Endothelial cell of umbilical vein (primary cell): ENCODE measurements at regions not wholly inside any gene's neighbourhood (a gene's known extent, or its start where the extent isn't known, plus 50 kb on each side); places are given as distances from the start of the nearest gene placed in this dataset.

Source experiments
- BruUV-seq: library from RNA; stranded (reverse); fragments of 400-500 nt; replicated peaks from 2 replicates; lab custom pipeline; 2021; lab: Mats Ljungman, UMichigan
- CTCF ChIA-PET: fragments of 300-600, 350-600 bp; sonication (Branson Sonifier 250); formaldehyde crosslinking; loops from one replicate; lab custom pipeline; 2021; ENCODE audit warnings: antibody characterized with exemption, inconsistent platforms; lab: Charles Lee
- POLR2A ChIA-PET: fragments of 300-600, 350-600 bp; sonication (Branson Sonifier 250); formaldehyde crosslinking; loops from one replicate; lab custom pipeline; 2021; ENCODE audit warnings: antibody characterized with exemption, inconsistent platforms; lab: Charles Lee
- DNase-seq: peaks from one replicate; pipeline ENCODE4 v3.0.0-alpha.2; 2011; ENCODE audit warnings: low read depth, low spot score
- FAIRE-seq: peaks from 2 replicates; lab custom pipeline; 2011; peaks lifted over from hg19 to GRCh38; lab: Jason Lieb, UNC
- H2AFZ ChIP-seq: 2 replicates; pipeline ENCODE4 v1.6.0; 2012; ENCODE audit warnings: low read depth, low read length, control low read depth, inconsistent platforms
- H3K27ac ChIP-seq: 2 replicates; pipeline ENCODE4 v1.5.1; 2011; ENCODE audit warnings: low read depth, mild to moderate bottlenecking, control low read depth, low read length, moderate library complexity; ENCODE audit not compliant: insufficient read depth
- H3K27me3 ChIP-seq, 2 experiments: 2 replicates each; pipeline versions ENCODE4 v1.6.0 to v1.6.1; 2011; ENCODE audit warnings: low read length in 2 of 2, mixed read lengths in 1 of 2; ENCODE audit not compliant: control insufficient read depth in 2 of 2, insufficient read depth in 2 of 2
- H3K36me3 ChIP-seq, 2 experiments: 2 replicates in 1 of 2; 3 replicates in 1 of 2; pipeline ENCODE4 v1.5.1; 2011; ENCODE audit warnings: low read length in 2 of 2, mild to moderate bottlenecking in 1 of 2, moderate library complexity in 1 of 2; ENCODE audit not compliant: control insufficient read depth in 2 of 2, insufficient read depth in 2 of 2; ENCODE audit errors: extremely low read depth in 1 of 2
- H3K4me1 ChIP-seq: 3 replicates; pipeline ENCODE4 v1.5.1; 2011; ENCODE audit warnings: mild to moderate bottlenecking, low read length; ENCODE audit not compliant: control insufficient read depth, insufficient read depth; ENCODE audit errors: extremely low read depth
- H3K4me2 ChIP-seq: 2 replicates; pipeline ENCODE4 v1.6.1; 2011; ENCODE audit warnings: low read length, control low read depth, mixed read lengths; ENCODE audit not compliant: insufficient read depth
- H3K4me3 ChIP-seq, 3 experiments: fragments of 200-600 bp in 1 of 3; sonication (generic), shearing (Covaris generic) in 1 of 3; replicated peaks in 1 of 3; 2 replicates each; pipeline ENCODE4 v1.5.1; 2011 to 2016; ENCODE audit warnings: control low read depth in 3 of 3, low read length in 3 of 3, mild to moderate bottlenecking in 2 of 3, inconsistent platforms in 1 of 3, low read depth in 1 of 3, moderate library complexity in 1 of 3; ENCODE audit not compliant: insufficient read depth in 1 of 3
- H3K79me2 ChIP-seq: 2 replicates; pipeline ENCODE4 v1.6.0; 2012; ENCODE audit warnings: low read length, inconsistent platforms; ENCODE audit not compliant: control insufficient read depth, insufficient read depth
- H3K9ac ChIP-seq: replicated peaks from 2 replicates; pipeline ENCODE3; 2011; ENCODE audit warnings: low read length, control low read depth; ENCODE audit not compliant: insufficient read depth; ENCODE audit errors: extremely low read depth
- H3K9me1 ChIP-seq: replicated peaks from 3 replicates; pipeline ENCODE4 v1.6.0; 2011; ENCODE audit warnings: mild to moderate bottlenecking, low read length; ENCODE audit not compliant: control insufficient read depth, insufficient read depth; ENCODE audit errors: extremely low read depth
- H3K9me3 ChIP-seq: replicated peaks from 2 replicates; pipeline ENCODE4 v1.5.1; 2012; ENCODE audit warnings: low read length, inconsistent platforms; ENCODE audit not compliant: control insufficient read depth, insufficient read depth
- H4K20me1 ChIP-seq: replicated peaks from 2 replicates; pipeline ENCODE3; 2011; ENCODE audit warnings: mild to moderate bottlenecking, low read length; ENCODE audit not compliant: control insufficient read depth, insufficient read depth; ENCODE audit errors: extremely low read depth
- EZH2 ChIP-seq: IDR thresholded peaks from 2 replicates; pipeline ENCODE4 v1.6.1; 2012; ENCODE audit warnings: borderline replicate concordance, low read depth, mild to moderate bottlenecking, moderate library complexity, low read length, inconsistent platforms; ENCODE audit not compliant: severe bottlenecking
- FOS ChIP-seq: IDR thresholded peaks from 2 replicates; pipeline ENCODE4 v1.6.1; 2011; ENCODE audit warnings: mild to moderate bottlenecking, low read length, moderate library complexity, borderline replicate concordance; ENCODE audit not compliant: insufficient read depth
- GATA2 ChIP-seq: IDR thresholded peaks from 2 replicates; pipeline ENCODE4 v1.7.0; 2011; ENCODE audit warnings: low read depth, mild to moderate bottlenecking, moderate library complexity, mixed read lengths, low read length; ENCODE audit not compliant: insufficient read length, insufficient read depth
- JUN ChIP-seq: IDR thresholded peaks from 2 replicates; pipeline ENCODE4 v1.6.1; 2011; ENCODE audit warnings: borderline replicate concordance, low read depth; ENCODE audit not compliant: insufficient read length, insufficient read depth
- MAX ChIP-seq: IDR thresholded peaks from 2 replicates; pipeline ENCODE4 v1.6.1; 2011; ENCODE audit not compliant: insufficient read depth, insufficient read length
- MYC ChIP-seq: IDR thresholded peaks from one replicate; pipeline ENCODE4 v1.6.1; 2011; ENCODE audit warnings: mild to moderate bottlenecking, low read depth, low read length
- POLR2A ChIP-seq: IDR thresholded peaks from 2 replicates; pipeline ENCODE4 v1.6.1; 2012; ENCODE audit warnings: low read depth, mild to moderate bottlenecking, control low read depth, low read length
- POLR2AphosphoS5 ChIP-seq: IDR thresholded peaks from 2 replicates; pipeline ENCODE4 v1.6.1; 2012; ENCODE audit warnings: low read depth, mild to moderate bottlenecking, control low read depth, low read length, moderate library complexity; ENCODE audit not compliant: insufficient read depth
- dilution Hi-C: fragments of 300-500 bp; cut with MboI; formaldehyde crosslinking; loops from one replicate; pipeline ENCODE4 v1.15.0; 2019; ENCODE audit warnings: low sequenced_read_pairs; ENCODE audit not compliant: extremely low pct_ligation_motif_present
- intact Hi-C: fragments of 100-400 bp; cut with micrococcal nuclease; formaldehyde crosslinking; loops from one replicate; pipeline ENCODE4 v1.10.0; 2022
- TF ChIP-seq, protein P1 (sequence below), 2 donors: IDR thresholded peaks; 1 replicate in 1 of 2; 2 replicates in 1 of 2; pipeline ENCODE4 v1.5.1; 2011; ENCODE audit warnings: low read length in 2 of 2, mild to moderate bottlenecking in 2 of 2, moderate library complexity in 2 of 2, control low read depth in 1 of 2, inconsistent platforms in 1 of 2, low read depth in 1 of 2; ENCODE audit not compliant: insufficient read depth in 1 of 2; ENCODE audit errors: extremely low read depth in 1 of 2

- no peak overlapping the region for H3K4me2 ChIP-seq
- BruUV-seq: no TSS peak
- no peak overlapping the region for H3K27ac ChIP-seq
- H3K9me3 ChIP-seq: no peaks in the 10 kb centered on the region
- no peak overlapping the region for H3K4me3 ChIP-seq
- intact Hi-C loops: no loop called here
- no peaks in the 10 kb centered on the region for H3K4me1 ChIP-seq
- no peak overlapping the region for H3K9ac ChIP-seq
- ChIA-PET POLR2A (no interaction called here), CTCF (no interaction called here)
- H3K9me1 ChIP-seq: no peaks in the 10 kb centered on the region
- DNase-seq: no peak
- H2AFZ ChIP-seq: no peak overlapping the region
- no peaks in the 10 kb centered on the region for H3K36me3 ChIP-seq
- TF ChIP-seq EZH2: no peak
- no peak for TF ChIP-seq POLR2A
- no peak for TF ChIP-seq FOS
- no peak for TF ChIP-seq GATA2
- no peak for TF ChIP-seq MYC
- TF ChIP-seq JUN: no peak
- no peak for TF ChIP-seq POLR2AphosphoS5
- TF ChIP-seq, protein P1, sequence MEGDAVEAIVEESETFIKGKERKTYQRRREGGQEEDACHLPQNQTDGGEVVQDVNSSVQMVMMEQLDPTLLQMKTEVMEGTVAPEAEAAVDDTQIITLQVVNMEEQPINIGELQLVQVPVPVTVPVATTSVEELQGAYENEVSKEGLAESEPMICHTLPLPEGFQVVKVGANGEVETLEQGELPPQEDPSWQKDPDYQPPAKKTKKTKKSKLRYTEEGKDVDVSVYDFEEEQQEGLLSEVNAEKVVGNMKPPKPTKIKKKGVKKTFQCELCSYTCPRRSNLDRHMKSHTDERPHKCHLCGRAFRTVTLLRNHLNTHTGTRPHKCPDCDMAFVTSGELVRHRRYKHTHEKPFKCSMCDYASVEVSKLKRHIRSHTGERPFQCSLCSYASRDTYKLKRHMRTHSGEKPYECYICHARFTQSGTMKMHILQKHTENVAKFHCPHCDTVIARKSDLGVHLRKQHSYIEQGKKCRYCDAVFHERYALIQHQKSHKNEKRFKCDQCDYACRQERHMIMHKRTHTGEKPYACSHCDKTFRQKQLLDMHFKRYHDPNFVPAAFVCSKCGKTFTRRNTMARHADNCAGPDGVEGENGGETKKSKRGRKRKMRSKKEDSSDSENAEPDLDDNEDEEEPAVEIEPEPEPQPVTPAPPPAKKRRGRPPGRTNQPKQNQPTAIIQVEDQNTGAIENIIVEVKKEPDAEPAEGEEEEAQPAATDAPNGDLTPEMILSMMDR (IDR thresholded peaks at IDR 0.05; ENCODE audit: extremely low read depth in 1 of 2, insufficient read depth in 1 of 2, low read depth in 1 of 2, low read length in 2 of 2): no peak
- TF ChIP-seq MAX: no peak
- dilution Hi-C loops: no loop called here
- H3K79me2 ChIP-seq: no peaks in the 10 kb centered on the region
- no peak for FAIRE-seq
- no peaks in the 10 kb centered on the region for H3K27me3 ChIP-seq
- H4K20me1 ChIP-seq: no peaks in the 10 kb centered on the region
Observed at GRCh38 chr11:30707110-30707509, 121.0 kb upstream of the MPPED2 start.
